ENCODE measurements at regions not wholly inside any gene's neighbourhood (a gene's known extent, or its start where the extent isn't known, plus 50 kb on each side); places are given as distances from the start of the nearest gene placed in this dataset.

DNA sequence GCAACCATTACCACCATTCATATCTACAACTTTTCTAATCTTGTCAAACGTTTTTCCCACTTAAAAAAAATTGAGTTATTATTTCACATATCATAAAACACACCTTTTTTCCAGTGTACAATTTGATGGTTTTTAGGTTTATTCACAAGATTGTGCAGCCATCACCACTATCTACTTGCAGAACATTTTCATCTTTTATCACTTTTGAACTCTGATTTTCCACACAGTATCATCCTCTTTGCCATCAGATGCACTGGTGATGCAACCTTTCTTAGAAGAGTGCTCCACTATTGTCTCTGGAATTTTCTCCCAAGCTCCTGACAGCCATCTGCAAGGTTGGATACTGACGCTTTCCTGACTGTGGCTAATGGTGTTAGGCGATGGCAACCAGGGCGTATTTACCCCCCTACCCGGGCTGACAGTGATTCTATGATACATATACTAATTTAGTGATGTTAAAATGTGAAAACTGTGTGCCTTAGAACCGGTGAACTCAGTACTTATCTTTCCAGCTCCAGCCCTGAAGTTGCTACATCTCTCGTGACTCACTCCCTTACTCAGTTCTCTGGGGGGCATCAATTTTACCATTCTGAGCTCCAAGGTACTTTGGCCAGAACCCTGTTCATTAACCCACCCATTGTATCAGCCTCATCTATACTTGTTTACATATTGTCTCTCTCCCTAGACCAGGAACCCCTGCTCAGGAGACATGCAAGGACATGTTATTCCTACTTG, 105.4 kb upstream of the SPRED2 start:
- TF ChIP-seq, protein P1, sequence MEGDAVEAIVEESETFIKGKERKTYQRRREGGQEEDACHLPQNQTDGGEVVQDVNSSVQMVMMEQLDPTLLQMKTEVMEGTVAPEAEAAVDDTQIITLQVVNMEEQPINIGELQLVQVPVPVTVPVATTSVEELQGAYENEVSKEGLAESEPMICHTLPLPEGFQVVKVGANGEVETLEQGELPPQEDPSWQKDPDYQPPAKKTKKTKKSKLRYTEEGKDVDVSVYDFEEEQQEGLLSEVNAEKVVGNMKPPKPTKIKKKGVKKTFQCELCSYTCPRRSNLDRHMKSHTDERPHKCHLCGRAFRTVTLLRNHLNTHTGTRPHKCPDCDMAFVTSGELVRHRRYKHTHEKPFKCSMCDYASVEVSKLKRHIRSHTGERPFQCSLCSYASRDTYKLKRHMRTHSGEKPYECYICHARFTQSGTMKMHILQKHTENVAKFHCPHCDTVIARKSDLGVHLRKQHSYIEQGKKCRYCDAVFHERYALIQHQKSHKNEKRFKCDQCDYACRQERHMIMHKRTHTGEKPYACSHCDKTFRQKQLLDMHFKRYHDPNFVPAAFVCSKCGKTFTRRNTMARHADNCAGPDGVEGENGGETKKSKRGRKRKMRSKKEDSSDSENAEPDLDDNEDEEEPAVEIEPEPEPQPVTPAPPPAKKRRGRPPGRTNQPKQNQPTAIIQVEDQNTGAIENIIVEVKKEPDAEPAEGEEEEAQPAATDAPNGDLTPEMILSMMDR (IDR thresholded peaks at IDR 0.05; ENCODE audit: borderline replicate concordance, extremely low read depth, low read length, poor library complexity, severe bottlenecking) = no peak
- TF ChIP-seq EZH2 (IDR thresholded peaks at IDR 0.05; ENCODE audit: borderline replicate concordance, low read depth, low read length, severe bottlenecking) = no peak
